ENCODE measurements at regions not wholly inside any gene's neighbourhood (a gene's known extent, or its start where the extent isn't known, plus 50 kb on each side); places are given as distances from the start of the nearest gene placed in this dataset.

- TF ChIP-seq HLTF (IDR thresholded peaks at IDR 0.05): no peak
- CTCF ChIA-PET (ENCODE audit: low intra/inter-chr PET ratio): no interaction called here
- POLR2A ChIA-PET: no interaction called here
Measured at GRCh38 chr5:18544421-18544820, 910.2 kb downstream of the TAF11L14 start.

GRCh38 chr5:18546591-18546990 is 912.3 kb downstream of the TAF11L14 start:
- no peak overlapping the region for H3K9ac ChIP-seq (ENCODE audit: insufficient read depth in 1 of 2, low read depth in 2 of 2, low read length in 2 of 2)
- no peaks in the 10 kb centered on the region for H3K36me3 ChIP-seq (ENCODE audit: control insufficient read depth, insufficient read depth, low read length)
- no peaks in the 10 kb centered on the region for H3K9me3 ChIP-seq (replicated peaks; ENCODE audit: control insufficient read depth, insufficient read depth, low read depth, low read length)
- no peaks in the 10 kb centered on the region for H3K4me1 ChIP-seq (replicated peaks in 1 of 2; ENCODE audit: control insufficient read depth in 2 of 2, insufficient read depth in 2 of 2, low read length in 2 of 2)
- H3K4me2 ChIP-seq (ENCODE audit: insufficient read depth, low read length): no peak overlapping the region
- in situ Hi-C loops (cut with MboI) (no loop called here), intact Hi-C loops (cut with micrococcal nuclease) (no loop called here)
- ChIA-PET POLR2A (interaction anchor here (0.5 kb wide), 1 partner anchor 73 kb away, joined by 4 read pairs; no protein-coding TSS in a partner anchor), CTCF (ENCODE audit: low intra/inter-chr PET ratio) (no interaction called here)
- no peaks in the 10 kb centered on the region for H3K79me2 ChIP-seq (ENCODE audit: control insufficient read depth, insufficient read depth, low read length)
- no peaks in the 10 kb centered on the region for H3K27me3 ChIP-seq (ENCODE audit: control insufficient read depth in 2 of 2, insufficient read depth in 2 of 2, low read length in 2 of 2)
- H2AFZ ChIP-seq (ENCODE audit: low read depth, low read length): no peak overlapping the region
- no peak overlapping the region for H3K4me3 ChIP-seq
- H3K27ac ChIP-seq (ENCODE audit: extremely low read depth, low read depth, low read length): no peak overlapping the region
- no peak for ATAC-seq
- no peaks in the 10 kb centered on the region for H3K9me1 ChIP-seq (ENCODE audit: control insufficient read depth, insufficient read depth, low read length)
- no peak for FAIRE-seq
- DNase-seq (ENCODE audit: extremely low read depth in 1 of 4, low spot score in 3 of 4): no peak
- no TSS peak for BruUV-seq (replicated peaks)
- H4K20me1 ChIP-seq (replicated peaks; ENCODE audit: control insufficient read depth, insufficient read depth, low read length): no peaks in the 10 kb centered on the region
- TF ChIP-seq ZBTB33 (CRISPR knock-in tag; IDR thresholded peaks at IDR 0.05): no peak
- TF ChIP-seq SMARCA4 (IDR thresholded peaks at IDR 0.05): no peak
- no peak for TF ChIP-seq NCOR1 (IDR thresholded peaks at IDR 0.05)
- TF ChIP-seq ZBTB43 (CRISPR knock-in tag; IDR thresholded peaks at IDR 0.05): no peak
- no peak for TF ChIP-seq AFF1 (IDR thresholded peaks at IDR 0.05; ENCODE audit: low read depth in 1 of 2, partially characterized antibody in 2 of 2)
- no peak for TF ChIP-seq TAF9B (IDR thresholded peaks at IDR 0.05; ENCODE audit: partially characterized antibody)
- TF ChIP-seq NFATC3 (IDR thresholded peaks at IDR 0.05): no peak
- TF ChIP-seq DDX20 (tag; IDR thresholded peaks at IDR 0.05; ENCODE audit: low read depth): no peak
- no peak for TF ChIP-seq HOXB6 (CRISPR knock-in tag; IDR thresholded peaks at IDR 0.05; ENCODE audit: borderline replicate concordance)

More at GRCh38 chr5:18544421-18544820, 910.2 kb downstream of the TAF11L14 start:
- in situ Hi-C loops (cut with MboI) (no loop called here), intact Hi-C loops (cut with micrococcal nuclease) (no loop called here)
- no peaks in the 10 kb centered on the region for H3K36me3 ChIP-seq (ENCODE audit: control insufficient read depth, insufficient read depth, low read length)
- no peaks in the 10 kb centered on the region for H4K20me1 ChIP-seq (replicated peaks; ENCODE audit: control insufficient read depth, insufficient read depth, low read length)
- no peaks in the 10 kb centered on the region for H3K27me3 ChIP-seq (ENCODE audit: control insufficient read depth in 2 of 2, insufficient read depth in 2 of 2, low read length in 2 of 2)
- H3K79me2 ChIP-seq (ENCODE audit: control insufficient read depth, insufficient read depth, low read length): no peaks in the 10 kb centered on the region
- DNase-seq (ENCODE audit: extremely low read depth in 1 of 4, low spot score in 3 of 4) (no peak), FAIRE-seq (no peak), ATAC-seq (no peak)
- H3K27ac ChIP-seq (ENCODE audit: extremely low read depth, low read depth, low read length): no peak overlapping the region
- H3K9me3 ChIP-seq (replicated peaks; ENCODE audit: control insufficient read depth, insufficient read depth, low read depth, low read length): no peaks in the 10 kb centered on the region
- no peak overlapping the region for H3K4me3 ChIP-seq
- no peaks in the 10 kb centered on the region for H3K9me1 ChIP-seq (ENCODE audit: control insufficient read depth, insufficient read depth, low read length)
- H3K4me2 ChIP-seq (ENCODE audit: insufficient read depth, low read length): no peak overlapping the region
- BruUV-seq (replicated peaks): no TSS peak
- H2AFZ ChIP-seq (ENCODE audit: low read depth, low read length): no peak overlapping the region
- no peak overlapping the region for H3K9ac ChIP-seq (ENCODE audit: insufficient read depth in 1 of 2, low read depth in 2 of 2, low read length in 2 of 2)
- no peaks in the 10 kb centered on the region for H3K4me1 ChIP-seq (replicated peaks in 1 of 2; ENCODE audit: control insufficient read depth in 2 of 2, insufficient read depth in 2 of 2, low read length in 2 of 2)
- WGBS (ENCODE audit: insufficient coverage, low coverage, missing lambda C conversion rate): 2% methylated on average over 6 of the region's 6 CpGs
